ENCODE measurements at regions not wholly inside any gene's neighbourhood (a gene's known extent, or its start where the extent isn't known, plus 50 kb on each side); places are given as distances from the start of the nearest gene placed in this dataset.

- Histone ChIP-seq H3K79me2 (ENCODE audit: low read depth) (no peaks in the 10 kb centered on the region), H3K4me3 (no peak overlapping the region), H3F3A (ENCODE audit: insufficient read depth, low read depth) (no peaks in the 10 kb centered on the region), H3K36me3 (ENCODE audit: low read depth) (no peaks in the 10 kb centered on the region), H3K9me3 (ENCODE audit: insufficient read depth, low read depth) (no peaks in the 10 kb centered on the region), H3K9me2 (ENCODE audit: insufficient read depth) (no peaks in the 10 kb centered on the region), H3K27me3 (ENCODE audit: insufficient read depth, low read depth) (no peaks in the 10 kb centered on the region), H3K4me1 (replicated peaks; ENCODE audit: insufficient read depth) (no peaks in the 10 kb centered on the region), H3K27ac (no peak overlapping the region), H2AFZ (no peak overlapping the region), H4K20me1 (ENCODE audit: insufficient read depth) (no peaks in the 10 kb centered on the region), H3K4me2 (no peak overlapping the region)
- POLR2A ChIA-PET (ENCODE audit: unreplicated experiment): no interaction called here
- no peak for TF ChIP-seq EZH2 (IDR thresholded peaks at IDR 0.05; ENCODE audit: low read depth)
- TF ChIP-seq, protein P1, sequence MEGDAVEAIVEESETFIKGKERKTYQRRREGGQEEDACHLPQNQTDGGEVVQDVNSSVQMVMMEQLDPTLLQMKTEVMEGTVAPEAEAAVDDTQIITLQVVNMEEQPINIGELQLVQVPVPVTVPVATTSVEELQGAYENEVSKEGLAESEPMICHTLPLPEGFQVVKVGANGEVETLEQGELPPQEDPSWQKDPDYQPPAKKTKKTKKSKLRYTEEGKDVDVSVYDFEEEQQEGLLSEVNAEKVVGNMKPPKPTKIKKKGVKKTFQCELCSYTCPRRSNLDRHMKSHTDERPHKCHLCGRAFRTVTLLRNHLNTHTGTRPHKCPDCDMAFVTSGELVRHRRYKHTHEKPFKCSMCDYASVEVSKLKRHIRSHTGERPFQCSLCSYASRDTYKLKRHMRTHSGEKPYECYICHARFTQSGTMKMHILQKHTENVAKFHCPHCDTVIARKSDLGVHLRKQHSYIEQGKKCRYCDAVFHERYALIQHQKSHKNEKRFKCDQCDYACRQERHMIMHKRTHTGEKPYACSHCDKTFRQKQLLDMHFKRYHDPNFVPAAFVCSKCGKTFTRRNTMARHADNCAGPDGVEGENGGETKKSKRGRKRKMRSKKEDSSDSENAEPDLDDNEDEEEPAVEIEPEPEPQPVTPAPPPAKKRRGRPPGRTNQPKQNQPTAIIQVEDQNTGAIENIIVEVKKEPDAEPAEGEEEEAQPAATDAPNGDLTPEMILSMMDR (conservative IDR thresholded peaks at IDR 0.05): no peak
- intact Hi-C loops (cut with micrococcal nuclease; ENCODE audit: unreplicated experiment): no loop called here
- CTCF ChIA-PET: no interaction called here
- no TSS peak for BruUV-seq (replicated peaks)
- no peak for DNase-seq
These were observed 85.0 kb downstream of the MARCHF4 start for GRCh38 chr2:216287251-216287650.

- H3F3A ChIP-seq (ENCODE audit: insufficient read depth, low read depth): no peaks in the 10 kb centered on the region
- no peaks in the 10 kb centered on the region for H3K27me3 ChIP-seq (ENCODE audit: insufficient read depth, low read depth)
- H3K4me2 ChIP-seq: no peak overlapping the region
- H2AFZ ChIP-seq: no peak overlapping the region
- no peaks in the 10 kb centered on the region for H3K36me3 ChIP-seq (ENCODE audit: low read depth)
- H3K4me3 ChIP-seq: no peak overlapping the region
- H3K4me1 ChIP-seq (replicated peaks; ENCODE audit: insufficient read depth): no peaks in the 10 kb centered on the region
- H4K20me1 ChIP-seq (ENCODE audit: insufficient read depth): no peaks in the 10 kb centered on the region
- no peak for DNase-seq
- no TSS peak for BruUV-seq (replicated peaks)
- H3K9me3 ChIP-seq (ENCODE audit: insufficient read depth, low read depth): no peaks in the 10 kb centered on the region
- no peak overlapping the region for H3K27ac ChIP-seq
- TF ChIP-seq, protein P1 (conservative IDR thresholded peaks at IDR 0.05): no peak
- no peak for TF ChIP-seq EZH2 (IDR thresholded peaks at IDR 0.05; ENCODE audit: low read depth)
- CTCF ChIA-PET: no interaction called here
- no peaks in the 10 kb centered on the region for H3K9me2 ChIP-seq (ENCODE audit: insufficient read depth)
- no peaks in the 10 kb centered on the region for H3K79me2 ChIP-seq (ENCODE audit: low read depth)
- POLR2A ChIA-PET (ENCODE audit: unreplicated experiment): interaction anchor here (0.6 kb wide), 1 partner anchor 92 kb away, joined by 4 read pairs; no protein-coding TSS in a partner anchor
- intact Hi-C loops (cut with micrococcal nuclease; ENCODE audit: unreplicated experiment): no loop called here
These were observed 85.6 kb downstream of the MARCHF4 start for GRCh38 chr2:216286616-216287231.

DNA sequence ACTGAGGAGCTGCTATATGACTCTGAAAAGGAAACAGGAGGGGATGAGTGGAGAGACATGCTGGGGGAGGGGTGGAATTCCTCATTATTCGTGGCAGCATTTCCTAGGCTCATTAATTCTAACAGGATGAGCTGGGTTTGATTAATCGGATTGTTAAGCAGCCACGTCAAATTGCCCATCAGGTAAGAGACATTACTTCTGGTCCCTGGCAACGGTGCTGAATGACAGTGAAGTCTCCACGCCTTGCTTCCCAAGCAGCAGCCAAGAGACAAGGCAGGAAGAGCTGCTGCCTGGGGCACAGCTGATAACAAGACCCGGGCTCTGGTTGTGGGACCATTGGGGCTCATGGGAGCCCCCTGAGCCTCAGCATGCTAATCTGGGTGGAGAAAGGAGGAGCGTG, 86.6 kb downstream of the MARCHF4 start:
- no peaks in the 10 kb centered on the region for H3K36me3 ChIP-seq (ENCODE audit: low read depth)
- no peaks in the 10 kb centered on the region for H3K79me2 ChIP-seq (ENCODE audit: low read depth)
- no peak overlapping the region for H3K27ac ChIP-seq
- no peaks in the 10 kb centered on the region for H4K20me1 ChIP-seq (ENCODE audit: insufficient read depth)
- no peak overlapping the region for H3K4me2 ChIP-seq
- no TSS peak for BruUV-seq (replicated peaks)
- ChIA-PET CTCF (no interaction called here), POLR2A (ENCODE audit: unreplicated experiment) (interaction anchor here (0.6 kb wide), 1 partner anchor 74 kb away, joined by 3 read pairs; no protein-coding TSS in a partner anchor)
- intact Hi-C loops (cut with micrococcal nuclease; ENCODE audit: unreplicated experiment): no loop called here
- H3K4me3 ChIP-seq: no peak overlapping the region
- H3K9me2 ChIP-seq (ENCODE audit: insufficient read depth): no peaks in the 10 kb centered on the region
- TF ChIP-seq EZH2 (IDR thresholded peaks at IDR 0.05; ENCODE audit: low read depth): no peak
- TF ChIP-seq, protein P1 (conservative IDR thresholded peaks at IDR 0.05): no peak
- no peak overlapping the region for H2AFZ ChIP-seq
- no peak for DNase-seq
- no peaks in the 10 kb centered on the region for H3K9me3 ChIP-seq (ENCODE audit: insufficient read depth, low read depth)
- no peaks in the 10 kb centered on the region for H3K27me3 ChIP-seq (ENCODE audit: insufficient read depth, low read depth)
- no peaks in the 10 kb centered on the region for H3F3A ChIP-seq (ENCODE audit: insufficient read depth, low read depth)
- no peaks in the 10 kb centered on the region for H3K4me1 ChIP-seq (replicated peaks; ENCODE audit: insufficient read depth)
